NB4 (cell line): ENCODE measurements at regions not wholly inside any gene's neighbourhood (a gene's known extent, or its start where the extent isn't known, plus 50 kb on each side); places are given as distances from the start of the nearest gene placed in this dataset.

ENCODE experiments used
- CTCF ChIP-seq: IDR thresholded peaks from one replicate; pipeline ENCODE4 v1.5.1; 2012; ENCODE audit warnings: low read depth, low read length
- POLR2A ChIP-seq: IDR thresholded peaks from 2 replicates; pipeline ENCODE4 v1.6.1; 2011; ENCODE audit warnings: mild to moderate bottlenecking; ENCODE audit not compliant: insufficient read length; ENCODE audit errors: extremely low read depth

GRCh38 chr7:13715534-13715933 lies 273.9 kb downstream of the ETV1 start:
- TF ChIP-seq CTCF (no peak), POLR2A (no peak)
